HCT116 (cell line): ENCODE measurements at regions not wholly inside any gene's neighbourhood (a gene's known extent, or its start where the extent isn't known, plus 50 kb on each side); places are given as distances from the start of the nearest gene placed in this dataset.

Experiments
- ATAC-seq: fragments of 200-7000 bp; cut with Tn5 transposase; 2 replicates; pipeline ENCODE4 v1.9.1; 2020; ENCODE audit warnings: mild to moderate bottlenecking, moderate library complexity
- BruUV-seq: library from RNA; stranded (reverse); fragments of 400-500 nt; replicated peaks from 2 replicates; lab custom pipeline; 2021; lab: Mats Ljungman, UMichigan
- CTCF ChIA-PET: fragments of 300-600 bp; sonication (Branson Sonifier 250); formaldehyde crosslinking; loops from one replicate; lab custom pipeline; 2021; ENCODE audit warnings: antibody characterized with exemption; lab: Charles Lee
- POLR2A ChIA-PET: fragments of 300-600, 350-600 bp; sonication (Branson Sonifier 250); formaldehyde crosslinking; loops from one replicate; lab custom pipeline; 2021; ENCODE audit warnings: antibody characterized with exemption; lab: Charles Lee
- RAD21 ChIA-PET, 2 experiments: fragments of 300-600 bp; sonication (Branson Sonifier 250); formaldehyde crosslinking; loops; one replicate each; lab custom pipeline; 2023; ENCODE audit warnings: low total read pairs in 2 of 2; ENCODE audit not compliant: uncharacterized antibody in 2 of 2, unreplicated experiment in 2 of 2, low non-redundant PET in 1 of 2; lab: Charles Lee
- DNase-seq: peaks from one replicate; pipeline ENCODE4 v3.0.0-alpha.2; 2010; ENCODE audit warnings: low read depth, low spot score
- H2AFZ ChIP-seq: fragments of 200-600 bp; shearing (Covaris generic), sonication (generic); 2 replicates; pipeline ENCODE4 v1.6.1; 2017; ENCODE audit warnings: low read depth, mixed run types, mixed read lengths, antibody characterized with exemption, low read length; ENCODE audit not compliant: poor library complexity, severe bottlenecking
- H3K27ac ChIP-seq: 2 replicates; pipeline ENCODE4 v1.5.1; 2012; ENCODE audit warnings: low read depth, low read length
- H3K27me3 ChIP-seq: fragments of 200-600 bp; sonication (generic); 2 replicates; pipeline ENCODE4 v1.6.1; 2016; ENCODE audit warnings: mixed run types, low read length, mixed read lengths; ENCODE audit not compliant: insufficient read depth
- H3K36me3 ChIP-seq, 2 experiments: fragments of 200-500 bp in 1 of 2; fragments of 200-600 bp in 1 of 2; sonication (Bioruptor generic) in 1 of 2; sonication (generic) in 1 of 2; 2 replicates each; pipeline versions ENCODE4 v1.5.1 to v1.6.1; 2014 to 2016; ENCODE audit warnings: low read length in 2 of 2, inconsistent platforms in 1 of 2, mixed read lengths in 1 of 2, mixed run types in 1 of 2; ENCODE audit not compliant: insufficient read depth in 2 of 2, control insufficient read depth in 1 of 2
- H3K4me1 ChIP-seq, 2 experiments: fragments of 200-600 bp in 1 of 2; sonication (generic) in 1 of 2; 2 replicates each; pipeline versions ENCODE4 v1.5.1 to v1.6.1; 2012 to 2017; ENCODE audit warnings: low read length in 2 of 2, inconsistent platforms in 1 of 2, mild to moderate bottlenecking in 1 of 2, mixed read lengths in 1 of 2, mixed run types in 1 of 2, moderate library complexity in 1 of 2; ENCODE audit not compliant: insufficient read depth in 2 of 2, control insufficient read depth in 1 of 2
- H3K4me2 ChIP-seq: fragments of 200-600 bp; sonication (generic); 2 replicates; pipeline ENCODE4 v1.6.1; 2017; ENCODE audit warnings: mixed run types, low read length, mixed read lengths
- H3K4me3 ChIP-seq, 2 experiments: fragments of 200-600 bp in 1 of 2; sonication (generic) in 1 of 2; replicated peaks in 1 of 2; 2 replicates each; pipeline ENCODE4 v1.5.1; 2011 to 2016; ENCODE audit warnings: low read length in 2 of 2, control low read depth in 1 of 2, low read depth in 1 of 2, mild to moderate bottlenecking in 1 of 2, mixed read lengths in 1 of 2, mixed run types in 1 of 2
- H3K79me2 ChIP-seq: fragments of 200-600 bp; sonication (generic); 2 replicates; pipeline ENCODE4 v1.6.1; 2017; ENCODE audit warnings: mild to moderate bottlenecking, mixed run types, low read length, moderate library complexity, mixed read lengths; ENCODE audit not compliant: insufficient read depth
- H3K9ac ChIP-seq: fragments of 200-600 bp; sonication (generic); 2 replicates; pipeline ENCODE4 v1.6.1; 2016; ENCODE audit warnings: low read length, mixed read lengths
- H3K9me2 ChIP-seq: fragments of 200-600 bp; sonication (generic), shearing (Covaris generic); 2 replicates; pipeline ENCODE4 v1.6.1; 2017; ENCODE audit warnings: mixed run types, mild to moderate bottlenecking, moderate library complexity; ENCODE audit not compliant: insufficient read depth
- H3K9me3 ChIP-seq, 2 experiments: fragments of 200-500 bp in 1 of 2; fragments of 200-600 bp in 1 of 2; sonication (Bioruptor generic) in 1 of 2; sonication (generic) in 1 of 2; 2 replicates each; pipeline ENCODE4 v1.6.1; 2014 to 2017; ENCODE audit warnings: low read length in 2 of 2, mixed read lengths in 2 of 2, inconsistent platforms in 1 of 2, low read depth in 1 of 2, mild to moderate bottlenecking in 1 of 2, mixed run types in 1 of 2, moderate library complexity in 1 of 2; ENCODE audit not compliant: control insufficient read depth in 1 of 2, insufficient read depth in 1 of 2
- H4K20me1 ChIP-seq: fragments of 200-600 bp; sonication (generic), shearing (Covaris generic); 2 replicates; pipeline ENCODE4 v1.6.1; 2017; ENCODE audit warnings: mixed run types, mild to moderate bottlenecking, moderate library complexity; ENCODE audit not compliant: insufficient read depth
- CBX3 ChIP-seq: IDR thresholded peaks from 2 replicates; pipeline ENCODE4 v1.6.1; 2012; ENCODE audit warnings: low read depth
- EGR1 ChIP-seq: IDR thresholded peaks from 2 replicates; pipeline ENCODE4 v1.6.1; 2012; ENCODE audit warnings: low read depth
- EZH2phosphoT487 ChIP-seq: fragments of 200-600 bp; IDR thresholded peaks from 2 replicates; pipeline ENCODE4 v1.6.1; 2018; ENCODE audit warnings: antibody characterized with exemption, borderline replicate concordance
- FOSL1 ChIP-seq: IDR thresholded peaks from 2 replicates; pipeline ENCODE4 v1.6.1; 2012; ENCODE audit warnings: low read depth
- SIN3A ChIP-seq: IDR thresholded peaks from 2 replicates; pipeline ENCODE4 v1.6.1; 2012; ENCODE audit warnings: low read depth
- YY1 ChIP-seq: IDR thresholded peaks from 2 replicates; pipeline ENCODE4 v1.6.1; 2011; ENCODE audit warnings: low read length, low read depth, moderate library complexity, mild to moderate bottlenecking; ENCODE audit not compliant: insufficient replicate concordance; ENCODE audit errors: extremely low read depth
- ZFX ChIP-seq: fragments of 450-650 bp; IDR thresholded peaks from 2 replicates; pipeline ENCODE4 v1.6.1; 2017
- intact Hi-C: fragments of 100-400 bp; cut with micrococcal nuclease; formaldehyde crosslinking; loops from 2 replicates; pipeline ENCODE4 v1.10.0; 2022
- TF ChIP-seq, protein P1 (sequence below): IDR thresholded peaks from 2 replicates; pipeline ENCODE4 v1.6.1; 2012; ENCODE audit warnings: low read depth
- TF ChIP-seq, protein P2 (sequence below): IDR thresholded peaks from 2 replicates; pipeline ENCODE4 v1.6.1; 2012
- TF ChIP-seq, protein P3 (sequence below): IDR thresholded peaks from 2 replicates; pipeline ENCODE4 v1.6.1; 2012
- TF ChIP-seq, protein P4 (sequence below): IDR thresholded peaks from 2 replicates; pipeline ENCODE4 v1.6.1; 2011; ENCODE audit warnings: mild to moderate bottlenecking, low read length, moderate library complexity; ENCODE audit not compliant: insufficient replicate concordance; ENCODE audit errors: extremely low read depth

DNA sequence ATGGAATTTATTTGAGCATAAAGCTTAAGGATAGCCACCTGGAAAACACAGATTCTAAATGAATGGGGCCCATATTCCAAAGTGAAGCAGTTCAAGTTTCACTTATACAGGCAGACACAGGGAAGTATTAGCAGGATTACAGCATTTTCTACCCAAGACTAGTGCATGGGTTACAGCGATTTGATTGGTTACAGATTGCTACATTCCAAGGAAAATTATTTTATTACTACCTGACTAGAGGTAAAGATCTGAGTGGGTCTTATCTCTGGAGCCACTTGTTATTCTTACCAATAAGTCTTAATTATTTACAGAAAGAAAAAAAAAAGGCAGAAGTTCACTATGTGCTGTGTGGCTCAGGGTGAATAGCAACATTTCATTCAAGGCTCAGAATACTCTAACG is 87.4 kb upstream of the ITGB1 start:
- Histone ChIP-seq H3K27ac (no peak overlapping the region), H3K9me2 (no peaks in the 10 kb centered on the region), H3K36me3 (no peaks in the 10 kb centered on the region), H3K9ac (no peak overlapping the region), H2AFZ (no peak overlapping the region), H3K79me2 (no peaks in the 10 kb centered on the region), H3K9me3 (no peaks in the 10 kb centered on the region), H3K4me2 (no peak overlapping the region), H3K27me3 (no peaks in the 10 kb centered on the region), H4K20me1 (no peaks in the 10 kb centered on the region), H3K4me1 (no peaks in the 10 kb centered on the region), H3K4me3 (no peak overlapping the region)
- no peak for TF ChIP-seq CBX3
- TF ChIP-seq, protein P1, sequence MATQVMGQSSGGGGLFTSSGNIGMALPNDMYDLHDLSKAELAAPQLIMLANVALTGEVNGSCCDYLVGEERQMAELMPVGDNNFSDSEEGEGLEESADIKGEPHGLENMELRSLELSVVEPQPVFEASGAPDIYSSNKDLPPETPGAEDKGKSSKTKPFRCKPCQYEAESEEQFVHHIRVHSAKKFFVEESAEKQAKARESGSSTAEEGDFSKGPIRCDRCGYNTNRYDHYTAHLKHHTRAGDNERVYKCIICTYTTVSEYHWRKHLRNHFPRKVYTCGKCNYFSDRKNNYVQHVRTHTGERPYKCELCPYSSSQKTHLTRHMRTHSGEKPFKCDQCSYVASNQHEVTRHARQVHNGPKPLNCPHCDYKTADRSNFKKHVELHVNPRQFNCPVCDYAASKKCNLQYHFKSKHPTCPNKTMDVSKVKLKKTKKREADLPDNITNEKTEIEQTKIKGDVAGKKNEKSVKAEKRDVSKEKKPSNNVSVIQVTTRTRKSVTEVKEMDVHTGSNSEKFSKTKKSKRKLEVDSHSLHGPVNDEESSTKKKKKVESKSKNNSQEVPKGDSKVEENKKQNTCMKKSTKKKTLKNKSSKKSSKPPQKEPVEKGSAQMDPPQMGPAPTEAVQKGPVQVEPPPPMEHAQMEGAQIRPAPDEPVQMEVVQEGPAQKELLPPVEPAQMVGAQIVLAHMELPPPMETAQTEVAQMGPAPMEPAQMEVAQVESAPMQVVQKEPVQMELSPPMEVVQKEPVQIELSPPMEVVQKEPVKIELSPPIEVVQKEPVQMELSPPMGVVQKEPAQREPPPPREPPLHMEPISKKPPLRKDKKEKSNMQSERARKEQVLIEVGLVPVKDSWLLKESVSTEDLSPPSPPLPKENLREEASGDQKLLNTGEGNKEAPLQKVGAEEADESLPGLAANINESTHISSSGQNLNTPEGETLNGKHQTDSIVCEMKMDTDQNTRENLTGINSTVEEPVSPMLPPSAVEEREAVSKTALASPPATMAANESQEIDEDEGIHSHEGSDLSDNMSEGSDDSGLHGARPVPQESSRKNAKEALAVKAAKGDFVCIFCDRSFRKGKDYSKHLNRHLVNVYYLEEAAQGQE, result no peak
- no peak for TF ChIP-seq EZH2phosphoT487
- intact Hi-C loops, result no loop called here
- RAD21 ChIA-PET, result no interaction called here
- CTCF ChIA-PET, result no interaction called here
- POLR2A ChIA-PET, result no interaction called here
- BruUV-seq, result no TSS peak
- ATAC-seq (no peak), DNase-seq (no peak)

DNA sequence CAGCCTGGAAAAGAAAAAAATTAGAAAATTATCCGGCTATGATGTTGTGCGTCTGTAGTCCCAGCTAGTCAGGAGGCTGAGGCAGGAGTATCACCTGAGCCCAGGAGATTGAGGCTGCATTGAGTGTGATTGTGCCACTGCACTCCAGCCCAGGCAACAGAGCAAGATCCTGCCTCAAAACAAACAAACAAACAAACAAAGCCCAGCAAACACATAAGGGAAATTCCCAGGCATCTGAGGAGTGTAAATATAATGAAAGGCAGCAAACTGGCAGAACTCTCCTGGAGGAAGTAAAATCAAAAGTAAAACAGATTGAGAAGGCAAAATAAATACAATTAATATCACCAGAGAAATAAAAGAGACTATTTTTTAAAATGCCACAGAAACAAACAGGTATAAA is 84.5 kb upstream of the ITGB1 start:
- Histone ChIP-seq H2AFZ (no peak overlapping the region), H4K20me1 (no peaks in the 10 kb centered on the region), H3K9me3 (no peaks in the 10 kb centered on the region), H3K27ac (no peak overlapping the region), H3K4me2 (no peak overlapping the region), H3K79me2 (no peaks in the 10 kb centered on the region), H3K4me1 (no peaks in the 10 kb centered on the region), H3K9ac (no peak overlapping the region), H3K36me3 (no peaks in the 10 kb centered on the region), H3K4me3 (no peak overlapping the region), H3K9me2 (no peaks in the 10 kb centered on the region), H3K27me3 (no peaks in the 10 kb centered on the region)
- ATAC-seq (no peak), DNase-seq (no peak)
- ChIA-PET POLR2A (no interaction called here), RAD21 (no interaction called here), CTCF (no interaction called here)
- intact Hi-C loops, result no loop called here
- no TSS peak for BruUV-seq
- TF ChIP-seq, protein P2, sequence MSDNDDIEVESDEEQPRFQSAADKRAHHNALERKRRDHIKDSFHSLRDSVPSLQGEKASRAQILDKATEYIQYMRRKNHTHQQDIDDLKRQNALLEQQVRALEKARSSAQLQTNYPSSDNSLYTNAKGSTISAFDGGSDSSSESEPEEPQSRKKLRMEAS, result no peak
- TF ChIP-seq YY1, result no peak
- TF ChIP-seq FOSL1, result no peak
- no peak for TF ChIP-seq ZFX
- TF ChIP-seq, protein P3, sequence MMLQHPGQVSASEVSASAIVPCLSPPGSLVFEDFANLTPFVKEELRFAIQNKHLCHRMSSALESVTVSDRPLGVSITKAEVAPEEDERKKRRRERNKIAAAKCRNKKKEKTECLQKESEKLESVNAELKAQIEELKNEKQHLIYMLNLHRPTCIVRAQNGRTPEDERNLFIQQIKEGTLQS, result no peak
- no peak for TF ChIP-seq EGR1
- TF ChIP-seq, protein P1, result no peak
- TF ChIP-seq, protein P4, sequence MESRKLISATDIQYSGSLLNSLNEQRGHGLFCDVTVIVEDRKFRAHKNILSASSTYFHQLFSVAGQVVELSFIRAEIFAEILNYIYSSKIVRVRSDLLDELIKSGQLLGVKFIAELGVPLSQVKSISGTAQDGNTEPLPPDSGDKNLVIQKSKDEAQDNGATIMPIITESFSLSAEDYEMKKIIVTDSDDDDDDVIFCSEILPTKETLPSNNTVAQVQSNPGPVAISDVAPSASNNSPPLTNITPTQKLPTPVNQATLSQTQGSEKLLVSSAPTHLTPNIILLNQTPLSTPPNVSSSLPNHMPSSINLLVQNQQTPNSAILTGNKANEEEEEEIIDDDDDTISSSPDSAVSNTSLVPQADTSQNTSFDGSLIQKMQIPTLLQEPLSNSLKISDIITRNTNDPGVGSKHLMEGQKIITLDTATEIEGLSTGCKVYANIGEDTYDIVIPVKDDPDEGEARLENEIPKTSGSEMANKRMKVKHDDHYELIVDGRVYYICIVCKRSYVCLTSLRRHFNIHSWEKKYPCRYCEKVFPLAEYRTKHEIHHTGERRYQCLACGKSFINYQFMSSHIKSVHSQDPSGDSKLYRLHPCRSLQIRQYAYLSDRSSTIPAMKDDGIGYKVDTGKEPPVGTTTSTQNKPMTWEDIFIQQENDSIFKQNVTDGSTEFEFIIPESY, result no peak
- no peak for TF ChIP-seq SIN3A
